Gastrocnemius medialis (tissue), 4 donors: ENCODE measurements at regions not wholly inside any gene's neighbourhood (a gene's known extent, or its start where the extent isn't known, plus 50 kb on each side); places are given as distances from the start of the nearest gene placed in this dataset.

Experiments
- ATAC-seq, 2 donors: fragments of 150-250 bp; one replicate each; pipeline ENCODE4 v1.9.1; 2016
- DNase-seq, 2 donors: peaks; one replicate each; pipeline ENCODE4 v3.0.0-alpha.2; 2019
- H3K27ac ChIP-seq, 4 donors: fragments of 200-600 bp; sonication (generic); 1 replicate in 1 of 4; 2 replicates in 3 of 4; pipeline ENCODE4 v1.5.1; 2016 to 2018; ENCODE audit warnings: mild to moderate bottlenecking in 2 of 4, moderate library complexity in 1 of 4
- H3K27me3 ChIP-seq, 3 donors: fragments of 200-600 bp; sonication (generic) in 2 of 3; 1 replicate in 1 of 3; 2 replicates in 2 of 3; pipeline versions ENCODE4 v1.5.1 to v1.6.0; 2016 to 2019; ENCODE audit warnings: mild to moderate bottlenecking in 1 of 3, moderate library complexity in 1 of 3
- H3K36me3 ChIP-seq, 2 donors: fragments of 200-600 bp; sonication (generic) in 1 of 2; one replicate each; pipeline ENCODE4 v1.5.1; 2017 to 2018
- H3K4me1 ChIP-seq, 2 donors: fragments of 200-600 bp; sonication (generic) in 1 of 2; one replicate each; pipeline ENCODE4 v1.5.1; 2016 to 2017; ENCODE audit warnings: mild to moderate bottlenecking in 2 of 2
- H3K4me3 ChIP-seq, 4 donors: fragments of 200-600 bp; sonication (generic) in 3 of 4; 1 replicate in 1 of 4; 2 replicates in 3 of 4; pipeline ENCODE4 v1.5.1; 2016 to 2019; ENCODE audit warnings: mild to moderate bottlenecking in 2 of 4
- H3K9me3 ChIP-seq, 3 donors: fragments of 200-600 bp; sonication (generic) in 2 of 3; 1 replicate in 1 of 3; 2 replicates in 2 of 3; pipeline ENCODE4 v1.5.1; 2016 to 2019
- CTCF ChIP-seq, 5 experiments: fragments of 450-650 bp in 3 of 5; fragments of 200-600 bp in 2 of 5; sonication (generic) in 2 of 5; IDR thresholded peaks in 4 of 5; conservative IDR thresholded peaks in 1 of 5; 1 replicate in 4 of 5; 2 replicates in 1 of 5; pipeline ENCODE4 v1.5.1; 2016 to 2019; ENCODE audit warnings: antibody characterized with exemption in 5 of 5, mild to moderate bottlenecking in 3 of 5, moderate library complexity in 3 of 5
- POLR2A ChIP-seq, 2 donors: fragments of 450-650 bp; IDR thresholded peaks; one replicate each; pipeline ENCODE4 v1.6.1; 2017; ENCODE audit warnings: antibody characterized with exemption in 2 of 2, mild to moderate bottlenecking in 2 of 2, moderate library complexity in 2 of 2
- in situ Hi-C, 4 donors: fragments of 200-750 bp; cut with MboI; loops; one replicate each; pipeline versions ENCODE4 v1.15.0 to v1.8.0; 2017; ENCODE audit warnings: low sequenced_read_pairs in 4 of 4
- intact Hi-C: fragments of 100-400 bp; cut with DNase I; formaldehyde crosslinking; loops from one replicate; pipeline ENCODE4 v1.15.1; 2023; ENCODE audit warnings: low total_unique reads

DNA sequence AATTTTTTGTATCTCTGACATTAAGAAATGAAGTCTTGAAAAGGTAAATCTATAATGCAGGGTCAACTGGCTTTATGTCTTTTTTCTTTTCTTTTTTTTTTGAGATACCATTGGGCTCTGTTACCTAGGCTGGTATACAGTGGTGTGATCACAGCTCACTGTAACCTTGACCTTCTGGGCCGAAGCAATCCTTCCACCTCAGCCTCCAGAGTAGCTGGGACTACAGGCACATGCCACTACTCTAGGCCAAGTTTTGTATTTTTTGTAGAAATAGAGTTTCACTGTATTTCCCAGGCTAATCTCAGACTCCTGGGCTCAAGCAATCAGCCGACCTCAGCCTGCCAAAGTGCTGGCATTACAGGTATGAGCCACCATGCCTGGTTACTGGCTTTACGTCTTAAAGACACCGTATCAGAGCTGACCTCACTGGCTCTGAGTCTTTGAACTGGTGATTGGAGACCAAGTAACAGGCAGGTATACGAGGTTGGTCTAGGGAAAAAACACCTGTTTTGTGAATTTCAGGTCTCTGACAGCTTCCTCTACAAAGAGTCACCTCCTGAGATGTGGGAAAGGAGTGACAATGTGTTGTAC lies 70.4 kb upstream of the GPBP1 start:
- no peaks in the 10 kb centered on the region for H3K9me3 ChIP-seq
- ATAC-seq = no peak
- in situ Hi-C loops = no loop called here

GRCh38 chr5:57106661-57107060 lies 67.2 kb upstream of the GPBP1 start:
- TF ChIP-seq CTCF (IDR thresholded peaks at IDR 0.05 in 4 of 5, conservative IDR thresholded peaks at IDR 0.05 in 1 of 5) (no peak), POLR2A (IDR thresholded peaks at IDR 0.05) (no peak)
- Histone ChIP-seq H3K27me3 (no peaks in the 10 kb centered on the region), H3K27ac (no peak overlapping the region), H3K4me3 (no peak overlapping the region), H3K9me3 (no peaks in the 10 kb centered on the region), H3K4me1 (no peaks in the 10 kb centered on the region), H3K36me3 (no peaks in the 10 kb centered on the region)
- intact Hi-C loops = no loop called here
- no peak for ATAC-seq
- DNase-seq = no peak
- in situ Hi-C loops = no loop called here

More for the DNA sequence above, 70.4 kb upstream of the GPBP1 start:
- Histone ChIP-seq H3K4me1 (no peaks in the 10 kb centered on the region), H3K36me3 (no peaks in the 10 kb centered on the region), H3K27ac (no peak overlapping the region), H3K4me3 (no peak overlapping the region), H3K27me3 (no peaks in the 10 kb centered on the region)
- intact Hi-C loops = no loop called here
- no peak for DNase-seq
- TF ChIP-seq CTCF (IDR thresholded peaks at IDR 0.05 in 4 of 5, conservative IDR thresholded peaks at IDR 0.05 in 1 of 5) = no peak

- DNase-seq = no peak
- Histone ChIP-seq H3K9me3 (no peaks in the 10 kb centered on the region), H3K4me3 (no peak overlapping the region), H3K27me3 (no peaks in the 10 kb centered on the region), H3K4me1 (no peaks in the 10 kb centered on the region), H3K27ac (no peak overlapping the region), H3K36me3 (no peaks in the 10 kb centered on the region)
- intact Hi-C loops (no loop called here), in situ Hi-C loops (no loop called here)
- ATAC-seq = no peak
- TF ChIP-seq POLR2A (IDR thresholded peaks at IDR 0.05) (no peak), CTCF (IDR thresholded peaks at IDR 0.05 in 4 of 5, conservative IDR thresholded peaks at IDR 0.05 in 1 of 5) (no peak)
Observed at GRCh38 chr5:57111993-57112392, 61.9 kb upstream of the GPBP1 start.

DNA sequence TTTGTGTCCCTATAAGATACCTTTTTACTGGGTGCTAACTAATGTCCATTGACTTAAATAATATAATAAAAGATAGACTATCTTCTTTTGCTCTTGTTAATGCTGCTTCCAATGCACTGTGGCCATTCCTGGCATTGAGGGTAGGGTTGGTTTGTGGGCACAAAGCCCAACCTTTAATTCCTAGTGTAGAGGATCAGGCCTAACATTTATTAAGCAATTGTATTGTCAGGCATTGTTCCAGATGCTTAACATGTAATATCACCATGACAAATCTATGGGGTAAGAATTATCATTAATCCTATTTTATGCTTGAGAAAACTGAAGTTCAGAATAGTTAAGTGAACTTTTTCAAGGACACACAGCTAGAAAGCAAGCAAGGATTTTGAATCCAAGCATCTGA lies 60.4 kb upstream of the GPBP1 start:
- TF ChIP-seq CTCF (IDR thresholded peaks at IDR 0.05 in 4 of 5, conservative IDR thresholded peaks at IDR 0.05 in 1 of 5) (no peak), POLR2A (IDR thresholded peaks at IDR 0.05) (no peak)
- H3K27me3 ChIP-seq = no peaks in the 10 kb centered on the region
- H3K36me3 ChIP-seq = no peaks in the 10 kb centered on the region
- no peaks in the 10 kb centered on the region for H3K4me1 ChIP-seq
- no peaks in the 10 kb centered on the region for H3K9me3 ChIP-seq
- ATAC-seq (no peak), DNase-seq (no peak)
- no peak overlapping the region for H3K27ac ChIP-seq
- in situ Hi-C loops (no loop called here), intact Hi-C loops (no loop called here)
- no peak overlapping the region for H3K4me3 ChIP-seq

DNA sequence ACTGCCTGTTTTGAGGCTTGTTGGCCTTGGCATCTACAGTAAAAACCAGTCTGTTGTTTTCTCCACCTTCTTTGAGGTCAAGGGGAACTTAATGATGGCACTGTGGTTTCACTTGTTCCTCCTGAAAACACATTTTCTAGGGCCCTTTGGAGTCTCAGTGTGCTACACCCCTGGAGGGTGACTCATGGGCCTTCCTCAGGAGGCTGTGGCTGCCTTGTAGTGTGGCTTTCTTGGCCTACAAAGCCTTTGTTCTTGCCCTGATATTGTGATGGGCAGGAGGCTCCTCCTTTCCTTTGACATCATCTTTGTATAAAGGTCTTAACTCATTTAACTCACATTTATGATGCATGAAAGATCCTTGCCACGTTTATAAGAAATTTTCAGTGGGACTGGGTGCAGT lies 56.3 kb upstream of the GPBP1 start:
- in situ Hi-C loops = no loop called here
- no peak for ATAC-seq
- Histone ChIP-seq H3K4me3 (no peak overlapping the region), H3K36me3 (no peaks in the 10 kb centered on the region), H3K27ac (no peak overlapping the region), H3K9me3 (no peaks in the 10 kb centered on the region), H3K27me3 (no peaks in the 10 kb centered on the region), H3K4me1 (no peaks in the 10 kb centered on the region)
- TF ChIP-seq POLR2A (IDR thresholded peaks at IDR 0.05) = no peak
- no peak for TF ChIP-seq CTCF (IDR thresholded peaks at IDR 0.05 in 4 of 5, conservative IDR thresholded peaks at IDR 0.05 in 1 of 5)
- intact Hi-C loops = no loop called here
- no peak for DNase-seq
